ENCODE measurements at regions not wholly inside any gene's neighbourhood (a gene's known extent, or its start where the extent isn't known, plus 50 kb on each side); places are given as distances from the start of the nearest gene placed in this dataset.

GRCh38 chr4:18538121-18538520 lies 516.6 kb upstream of the LCORL start:
- ChIA-PET POLR2A (no interaction called here), CTCF (no interaction called here)
- Histone ChIP-seq H3K27me3 (ENCODE audit: control insufficient read depth, insufficient read depth, low read length) (no peaks in the 10 kb centered on the region), H3K4me1 (ENCODE audit: control insufficient read depth, insufficient read depth, low read length) (no peaks in the 10 kb centered on the region), H3K36me3 (ENCODE audit: control insufficient read depth, insufficient read depth, low read length) (no peaks in the 10 kb centered on the region), H3K4me3 (ENCODE audit: low read depth in 2 of 2, low read length in 2 of 2) (no peak overlapping the region), H3K9me3 (ENCODE audit: control insufficient read depth, insufficient read depth, low read depth, low read length) (no peaks in the 10 kb centered on the region), H3K27ac (ENCODE audit: low read length) (no peak overlapping the region)
- DNase-seq (ENCODE audit: low read depth, low spot score) = no peak
- intact Hi-C loops (cut with micrococcal nuclease; ENCODE audit: unreplicated experiment) (no loop called here), in situ Hi-C loops (cut with HindIII; ENCODE audit: low pct_unique_long_range_greater_than_20kb, low sequenced_read_pairs) (no loop called here)
- BruUV-seq (replicated peaks) = no TSS peak
- TF ChIP-seq POLR2AphosphoS5 (IDR thresholded peaks at IDR 0.05; ENCODE audit: low read depth, low read length) = no peak
- TF ChIP-seq CTCF (IDR thresholded peaks at IDR 0.05) = no peak
- no peak for TF ChIP-seq TCF7L2 (IDR thresholded peaks at IDR 0.05; ENCODE audit: low read depth, low read length)
- ATAC-seq = no peak

GRCh38 chr4:18536428-18536827 lies 514.9 kb upstream of the LCORL start:
- no peak for ATAC-seq
- Histone ChIP-seq H3K27me3 (ENCODE audit: control insufficient read depth, insufficient read depth, low read length) (no peaks in the 10 kb centered on the region), H3K9me3 (ENCODE audit: control insufficient read depth, insufficient read depth, low read depth, low read length) (no peaks in the 10 kb centered on the region), H3K4me3 (ENCODE audit: low read depth in 2 of 2, low read length in 2 of 2) (no peak overlapping the region), H3K27ac (ENCODE audit: low read length) (no peak overlapping the region), H3K4me1 (ENCODE audit: control insufficient read depth, insufficient read depth, low read length) (no peaks in the 10 kb centered on the region), H3K36me3 (ENCODE audit: control insufficient read depth, insufficient read depth, low read length) (no peaks in the 10 kb centered on the region)
- intact Hi-C loops (cut with micrococcal nuclease; ENCODE audit: unreplicated experiment) = no loop called here
- no peak for DNase-seq (ENCODE audit: low read depth, low spot score)
- CTCF ChIA-PET = no interaction called here
- BruUV-seq (replicated peaks) = no TSS peak
- TF ChIP-seq TCF7L2 (IDR thresholded peaks at IDR 0.05; ENCODE audit: low read depth, low read length) = no peak
- TF ChIP-seq CTCF (IDR thresholded peaks at IDR 0.05) = no peak
- no peak for TF ChIP-seq POLR2AphosphoS5 (IDR thresholded peaks at IDR 0.05; ENCODE audit: low read depth, low read length)
- no peak for TF ChIP-seq SIN3A (IDR thresholded peaks at IDR 0.05; ENCODE audit: borderline replicate concordance, insufficient read depth, low read depth, low read length)
- TF ChIP-seq REST (IDR thresholded peaks at IDR 0.05; ENCODE audit: insufficient read depth in 1 of 2, low read depth in 2 of 2, low read length in 1 of 2) = no peak
- in situ Hi-C loops (cut with HindIII; ENCODE audit: low pct_unique_long_range_greater_than_20kb, low sequenced_read_pairs) = no loop called here
- POLR2A ChIA-PET = no interaction called here

- DNase-seq (ENCODE audit: low read depth, low spot score) (no peak), ATAC-seq (no peak)
- no TSS peak for BruUV-seq (replicated peaks)
- no peaks in the 10 kb centered on the region for H3K27me3 ChIP-seq (ENCODE audit: control insufficient read depth, insufficient read depth, low read length)
- ChIA-PET POLR2A (no interaction called here), CTCF (no interaction called here)
- H3K9me3 ChIP-seq (ENCODE audit: control insufficient read depth, insufficient read depth, low read depth, low read length) = no peaks in the 10 kb centered on the region
- in situ Hi-C loops (cut with HindIII; ENCODE audit: low pct_unique_long_range_greater_than_20kb, low sequenced_read_pairs) = no loop called here
- intact Hi-C loops (cut with micrococcal nuclease; ENCODE audit: unreplicated experiment) = no loop called here
- TF ChIP-seq REST (IDR thresholded peaks at IDR 0.05; ENCODE audit: insufficient read depth in 1 of 2, low read depth in 2 of 2, low read length in 1 of 2) (no peak), TCF7L2 (IDR thresholded peaks at IDR 0.05; ENCODE audit: low read depth, low read length) (no peak), CTCF (IDR thresholded peaks at IDR 0.05) (no peak), POLR2AphosphoS5 (IDR thresholded peaks at IDR 0.05; ENCODE audit: low read depth, low read length) (no peak), SIN3A (IDR thresholded peaks at IDR 0.05; ENCODE audit: borderline replicate concordance, insufficient read depth, low read depth, low read length) (no peak)
- H3K27ac ChIP-seq (ENCODE audit: low read length) = no peak overlapping the region
- H3K36me3 ChIP-seq (ENCODE audit: control insufficient read depth, insufficient read depth, low read length) = no peaks in the 10 kb centered on the region
- no peaks in the 10 kb centered on the region for H3K4me1 ChIP-seq (ENCODE audit: control insufficient read depth, insufficient read depth, low read length)
- H3K4me3 ChIP-seq (ENCODE audit: low read depth in 2 of 2, low read length in 2 of 2) = no peak overlapping the region
Measured at GRCh38 chr4:18535948-18536347, 514.4 kb upstream of the LCORL start.

Measured in Panc1 (cell line).